GM18507 (cell line): ENCODE measurements at regions not wholly inside any gene's neighbourhood (a gene's known extent, or its start where the extent isn't known, plus 50 kb on each side); places are given as distances from the start of the nearest gene placed in this dataset.

Experiments
- DNase-seq: peaks from one replicate; pipeline ENCODE4 v3.0.0; 2011; ENCODE audit warnings: low read depth; ENCODE audit not compliant: insufficient read length; ENCODE audit errors: extremely low spot score
- FAIRE-seq: peaks from 2 replicates; lab custom pipeline; 2011; peaks lifted over from hg19 to GRCh38; lab: Jason Lieb, UNC

DNA sequence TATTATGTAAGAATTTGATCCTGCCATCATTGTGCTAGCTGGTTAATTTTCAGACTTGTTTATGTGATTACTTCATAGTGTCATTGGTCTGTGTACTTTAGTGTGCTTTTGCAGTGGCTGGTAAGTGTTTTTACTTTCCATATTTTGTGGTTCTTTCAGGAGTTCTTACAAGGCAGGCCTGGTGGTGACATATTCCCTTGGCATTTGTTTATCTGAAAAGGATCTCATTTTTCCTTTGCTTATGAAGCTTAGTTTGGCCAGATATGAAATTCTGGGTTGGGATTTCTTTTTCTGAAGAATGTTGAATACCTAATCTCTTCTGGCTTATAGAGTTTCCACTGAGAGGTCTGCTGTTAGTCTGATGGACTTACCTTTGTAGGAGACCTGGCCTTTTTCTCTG is 72.8 kb upstream of the MC4R start:
- FAIRE-seq (no peak), DNase-seq (no peak)

DNA sequence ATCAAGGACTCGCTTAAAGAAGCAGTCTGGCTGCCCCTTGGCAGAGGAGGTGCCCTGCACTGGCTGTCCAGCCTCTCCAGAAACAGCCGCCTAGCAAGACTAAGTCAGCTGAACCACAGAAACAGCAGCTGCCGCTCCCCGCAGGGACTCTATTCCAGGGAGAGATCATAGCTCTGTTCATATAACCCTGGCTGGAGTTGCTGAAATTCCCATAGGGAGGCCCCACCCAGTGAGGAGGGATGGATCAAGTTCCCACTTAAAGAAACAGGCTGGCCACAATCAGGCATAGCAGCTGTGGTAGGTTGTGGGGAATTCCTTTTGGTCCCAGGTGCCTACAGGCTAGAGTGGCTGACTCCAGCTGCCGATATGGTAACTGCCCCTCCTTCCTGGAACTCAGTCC is 74.2 kb upstream of the MC4R start:
- FAIRE-seq (no peak), DNase-seq (no peak)

DNA sequence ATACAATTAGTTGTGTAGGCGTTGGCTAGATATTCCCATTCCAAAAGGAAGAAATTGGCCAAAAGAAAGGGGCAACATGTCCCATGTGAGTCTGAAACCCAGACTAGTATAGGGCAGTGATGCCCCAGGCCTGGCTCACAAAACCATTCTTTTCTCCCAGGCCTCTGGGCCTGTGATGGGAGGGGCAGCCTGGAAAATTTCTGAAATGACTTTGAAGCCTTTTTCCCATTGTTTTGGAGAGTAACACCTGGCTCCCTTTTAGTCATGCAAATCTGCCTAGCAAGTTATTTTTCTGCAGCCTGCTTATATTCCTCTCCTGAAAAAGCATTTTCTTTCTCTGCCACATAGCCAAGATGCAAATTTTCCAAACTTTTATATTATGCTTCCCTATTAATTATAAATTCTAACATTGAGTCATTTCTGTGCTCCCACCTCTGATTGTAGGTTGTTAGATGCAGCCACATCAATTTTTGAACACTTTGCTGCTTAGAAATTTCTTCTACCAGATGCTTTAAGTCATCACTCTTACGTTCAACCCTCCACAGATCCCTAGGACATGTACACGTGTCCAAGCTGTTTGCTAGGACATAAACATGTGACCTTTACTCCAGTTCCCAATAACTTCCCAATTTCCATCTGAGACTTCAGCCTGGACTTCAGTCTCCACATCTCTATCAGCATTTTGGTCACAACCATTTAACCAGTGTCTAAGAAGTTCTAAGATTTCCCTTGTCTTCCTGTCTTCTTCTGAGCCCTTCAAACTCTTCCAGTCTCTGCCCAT is 76.1 kb upstream of the MC4R start:
- no peak for FAIRE-seq
- DNase-seq: no peak

DNA sequence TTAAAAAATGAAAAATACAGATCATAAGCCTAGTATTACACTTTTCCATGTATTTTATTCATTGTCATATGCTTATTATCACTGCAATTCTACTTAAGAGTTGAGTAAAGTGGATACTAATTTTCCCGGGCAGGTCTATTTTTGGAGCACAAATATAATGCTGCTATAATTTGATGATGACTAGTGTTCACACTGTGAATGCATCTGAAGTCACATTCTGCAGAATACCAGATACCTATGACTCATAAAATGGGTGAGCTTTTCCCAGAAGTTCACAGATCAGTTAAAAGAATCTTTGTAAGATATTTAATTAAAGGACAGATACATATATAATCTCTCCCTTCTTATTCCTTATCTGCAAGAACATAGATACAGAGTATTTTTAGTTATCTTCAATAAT is 79.8 kb upstream of the MC4R start:
- DNase-seq (no peak), FAIRE-seq (no peak)

DNA sequence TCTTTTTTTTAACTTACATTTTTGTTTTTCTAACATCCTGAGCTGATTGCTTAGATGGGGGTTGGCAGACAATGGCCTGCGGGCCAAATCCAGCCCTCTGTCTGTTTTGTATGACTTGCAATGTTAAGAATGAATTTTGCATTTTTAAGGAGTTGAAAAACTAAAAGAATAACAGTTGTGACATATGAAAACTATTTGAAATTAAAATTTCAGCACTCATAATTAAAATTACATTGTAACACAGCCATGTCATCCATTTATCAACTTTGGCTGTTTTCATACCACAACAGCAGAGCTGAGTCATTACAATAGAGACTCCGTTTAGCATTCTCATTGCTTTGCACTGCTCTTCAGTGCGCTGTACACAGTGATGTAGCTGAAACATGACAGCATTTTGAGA is 94.1 kb upstream of the MC4R start:
- FAIRE-seq: no peak
- DNase-seq: no peak

DNA sequence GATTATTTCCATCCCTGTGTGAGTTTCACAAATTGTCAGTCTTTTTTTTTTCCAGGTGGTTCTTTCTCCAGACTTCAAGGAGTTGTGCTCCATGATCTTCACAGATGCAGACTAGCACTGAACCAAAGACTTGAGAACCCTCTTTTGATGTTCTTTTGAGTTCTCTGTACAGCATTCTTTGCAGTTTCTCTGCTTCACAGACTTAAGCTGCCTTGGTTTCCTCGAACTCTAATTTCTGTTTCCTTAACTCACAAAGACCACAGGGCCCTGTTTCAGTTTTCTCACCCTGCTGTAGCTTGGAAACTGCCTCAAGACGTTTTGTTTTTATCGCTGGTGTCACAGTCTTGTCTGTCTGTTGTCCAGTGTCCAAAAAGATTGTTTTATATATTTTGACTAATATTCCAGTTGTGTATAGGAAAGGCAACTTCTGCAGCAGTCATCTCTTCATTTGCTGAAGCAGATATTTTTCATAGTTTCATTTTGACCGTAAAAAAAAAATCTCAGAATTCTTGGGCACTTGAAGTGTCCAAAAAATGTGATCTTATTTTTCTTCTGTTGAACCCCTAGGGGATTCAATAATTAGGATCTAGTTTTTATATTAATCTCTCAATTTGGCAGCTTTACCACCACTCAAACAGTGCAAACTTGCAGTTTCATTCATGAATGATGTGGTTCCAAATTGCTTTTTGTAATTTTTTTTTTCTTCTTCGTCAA is 97.0 kb upstream of the MC4R start:
- DNase-seq (no peak), FAIRE-seq (no peak)

DNA sequence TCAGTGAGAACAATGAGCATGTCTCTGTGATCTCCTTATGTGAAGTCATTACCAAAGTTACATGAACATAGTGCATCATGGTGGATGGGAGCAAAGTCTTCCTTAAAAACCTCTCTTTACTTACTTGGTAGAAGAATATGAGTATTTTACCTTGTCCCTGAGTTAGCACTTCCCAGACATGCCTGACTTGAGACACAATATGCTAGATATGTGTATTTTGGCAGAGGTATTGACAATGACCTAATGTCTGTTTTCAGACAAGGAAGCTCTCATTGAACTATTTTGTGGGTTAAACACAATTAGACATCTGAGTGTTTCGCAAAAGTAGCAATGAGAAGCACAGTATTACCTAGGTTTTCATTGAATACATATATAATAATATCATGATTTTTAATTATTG is 99.1 kb upstream of the MC4R start:
- DNase-seq (no peak), FAIRE-seq (no peak)

DNA sequence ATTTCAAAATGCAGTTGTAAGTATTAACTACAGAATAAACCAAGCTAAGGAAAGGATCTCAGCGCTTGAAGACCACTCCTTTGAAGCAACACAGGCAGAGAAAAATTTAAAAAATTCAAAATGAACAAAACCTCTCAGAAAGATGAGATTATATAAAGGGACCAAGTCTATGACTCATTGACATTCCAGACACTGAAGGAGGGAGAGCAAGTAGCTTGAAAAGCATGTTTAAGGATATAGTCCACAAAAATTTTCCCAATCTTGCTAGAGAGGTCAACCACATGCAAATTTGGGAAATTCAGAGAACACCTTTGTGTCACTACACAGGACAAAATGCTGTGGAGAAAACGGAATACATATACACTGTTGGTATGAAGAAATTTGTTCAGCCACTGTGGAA is 112.6 kb upstream of the MC4R start:
- no peak for DNase-seq
- FAIRE-seq: no peak

DNA sequence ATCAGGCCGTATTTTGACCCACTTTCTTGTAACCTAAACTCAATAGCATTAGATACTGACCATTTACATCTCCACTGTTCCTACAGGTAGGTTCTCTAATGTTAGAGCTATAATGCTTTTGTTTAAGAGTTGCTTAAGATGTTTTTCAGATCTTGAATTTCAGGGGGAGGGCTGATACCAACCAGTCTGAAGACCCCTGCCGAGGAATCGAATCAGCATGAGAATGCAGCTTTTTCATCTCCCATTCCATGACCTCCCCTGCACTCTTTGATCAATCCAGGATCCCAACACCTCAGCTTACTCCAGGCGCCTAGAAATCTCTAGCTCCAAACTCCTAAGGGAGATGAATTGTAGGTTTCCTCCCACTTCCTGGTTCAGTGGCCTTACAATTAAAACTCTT is 120.5 kb upstream of the MC4R start:
- DNase-seq (no peak), FAIRE-seq (no peak)

DNA sequence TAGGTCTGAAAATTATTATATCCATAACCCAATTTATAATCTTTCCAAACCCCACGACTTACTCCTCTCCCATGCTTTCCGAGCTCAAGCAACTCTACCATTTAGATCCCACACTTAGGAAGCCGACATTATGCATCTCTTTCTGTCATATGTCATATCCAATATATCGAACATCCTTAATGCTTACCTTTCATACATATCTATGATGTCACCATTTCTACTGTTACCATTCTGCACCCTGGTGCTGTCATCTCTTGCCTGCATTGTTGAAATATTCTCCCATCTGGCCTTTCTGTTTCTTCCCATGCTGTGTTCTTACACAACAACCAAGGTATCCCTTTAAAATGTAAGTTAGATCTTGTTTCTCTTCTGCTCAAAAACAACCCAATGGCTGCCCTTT is 127.1 kb upstream of the MC4R start:
- FAIRE-seq: no peak

DNA sequence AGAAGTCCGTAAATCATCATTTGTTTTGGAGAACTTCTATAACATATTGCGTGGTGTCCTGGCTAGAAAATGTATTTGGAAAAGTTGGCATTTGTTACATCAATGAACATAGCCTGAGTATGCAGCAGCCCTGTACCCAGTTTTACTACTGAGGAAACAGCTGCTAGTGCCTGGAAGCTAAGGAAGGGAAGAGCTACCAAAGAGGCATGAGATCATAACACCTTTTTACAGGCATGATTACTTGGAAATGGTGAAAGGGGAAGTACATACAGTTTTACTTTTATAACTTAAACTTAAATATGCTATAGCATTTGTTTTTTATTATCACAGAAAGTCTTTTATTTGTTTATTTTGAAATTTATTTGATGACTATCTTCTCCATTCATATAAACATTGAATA is 128.4 kb upstream of the MC4R start:
- no peak for DNase-seq
- FAIRE-seq: no peak

More for the DNA sequence above, 127.1 kb upstream of the MC4R start:
- DNase-seq: no peak

DNA sequence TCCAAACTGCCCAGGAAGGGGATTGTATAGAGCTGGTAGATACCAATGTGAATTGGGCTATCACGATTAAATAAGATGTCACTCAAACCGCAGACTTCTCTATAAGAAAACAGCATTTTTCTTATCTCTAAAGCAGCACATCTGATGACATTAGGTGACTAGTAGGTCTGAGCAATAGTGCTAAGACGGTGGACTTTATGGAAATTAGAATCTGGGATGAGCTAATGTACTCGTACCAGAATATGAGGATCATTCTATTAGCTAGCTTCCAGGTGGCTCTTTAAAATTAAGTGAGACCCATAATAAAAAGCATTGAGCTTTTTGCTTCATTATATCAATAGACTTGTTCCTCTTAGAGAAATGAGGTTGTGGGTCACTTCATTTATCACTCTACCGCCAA is 130.0 kb upstream of the MC4R start:
- FAIRE-seq (no peak), DNase-seq (no peak)

DNA sequence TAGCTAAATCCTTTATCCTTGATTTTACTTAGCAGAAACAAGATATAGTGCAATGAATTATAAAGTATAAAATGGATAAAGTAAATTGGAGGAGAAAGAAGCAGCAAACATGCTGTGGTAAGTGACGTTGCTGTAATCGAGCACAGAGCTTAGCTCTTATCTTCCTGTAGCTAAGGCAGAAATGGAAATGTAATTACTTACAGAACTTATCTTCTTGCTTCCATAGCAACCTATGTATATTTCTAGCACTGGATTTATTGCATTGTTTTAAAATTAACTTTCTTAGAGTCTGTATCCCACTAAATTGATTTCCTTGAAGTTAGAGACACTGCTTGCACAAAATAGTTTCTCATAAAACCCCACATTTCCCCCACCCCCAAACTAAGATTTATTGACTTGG is 130.6 kb upstream of the MC4R start:
- no peak for FAIRE-seq
- no peak for DNase-seq

DNA sequence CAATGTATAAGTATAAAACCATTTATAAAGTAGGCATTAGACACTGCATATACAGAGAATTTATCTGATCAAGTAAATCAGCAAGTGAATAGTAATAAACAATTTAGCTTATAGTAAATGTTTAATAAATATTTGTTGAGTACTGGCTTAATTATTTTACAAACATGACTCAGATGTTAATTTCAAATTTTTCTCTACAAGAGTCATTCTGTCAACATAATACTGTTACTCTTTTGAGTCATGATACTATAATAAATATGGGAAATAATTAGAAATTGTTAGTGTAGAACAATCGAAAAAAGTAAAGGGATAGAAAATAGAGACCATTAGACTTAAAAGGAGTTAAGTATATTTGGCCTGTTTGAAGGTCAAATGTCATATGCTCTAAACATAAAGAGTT is 133.6 kb upstream of the MC4R start:
- FAIRE-seq (no peak), DNase-seq (no peak)

DNA sequence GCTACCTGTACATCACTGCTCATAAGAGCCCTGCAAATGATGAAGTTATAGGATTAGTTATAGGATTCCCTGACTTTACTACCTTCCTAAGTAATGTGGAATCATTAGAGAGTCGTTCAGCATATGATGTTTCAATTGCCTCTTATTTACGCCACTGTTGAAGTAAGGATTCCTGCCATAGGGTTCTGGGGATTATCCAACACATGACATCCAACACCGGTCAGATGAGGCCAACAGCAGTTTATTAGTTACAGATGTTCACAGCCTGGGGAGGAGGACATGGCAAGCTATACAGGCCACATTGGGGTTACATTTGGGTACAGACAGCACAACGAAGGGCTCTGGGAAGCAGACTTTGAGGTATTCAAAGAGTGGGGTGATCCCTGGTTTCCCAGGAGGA is 134.1 kb upstream of the MC4R start:
- no peak for DNase-seq
- FAIRE-seq: no peak

DNA sequence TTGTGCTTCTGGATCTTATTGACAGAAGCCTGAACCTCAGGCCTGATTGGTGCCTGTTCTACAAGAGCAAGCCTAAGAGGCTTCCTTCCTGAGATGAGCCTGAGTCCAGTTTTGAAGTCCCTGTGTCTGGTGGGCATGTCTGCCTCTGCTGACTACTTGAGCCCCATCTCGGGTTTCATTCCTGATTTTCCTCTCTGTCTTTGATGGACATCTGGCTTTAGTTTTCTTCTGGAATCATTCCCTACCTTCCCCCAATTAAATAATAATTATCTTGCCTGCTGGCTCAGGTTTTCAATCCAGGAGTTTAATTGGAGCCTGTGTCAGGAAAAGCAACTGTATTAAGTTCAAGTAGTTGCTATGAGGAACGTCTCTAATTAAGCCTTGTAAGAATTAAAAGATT is 135.5 kb upstream of the MC4R start:
- DNase-seq (no peak), FAIRE-seq (no peak)

DNA sequence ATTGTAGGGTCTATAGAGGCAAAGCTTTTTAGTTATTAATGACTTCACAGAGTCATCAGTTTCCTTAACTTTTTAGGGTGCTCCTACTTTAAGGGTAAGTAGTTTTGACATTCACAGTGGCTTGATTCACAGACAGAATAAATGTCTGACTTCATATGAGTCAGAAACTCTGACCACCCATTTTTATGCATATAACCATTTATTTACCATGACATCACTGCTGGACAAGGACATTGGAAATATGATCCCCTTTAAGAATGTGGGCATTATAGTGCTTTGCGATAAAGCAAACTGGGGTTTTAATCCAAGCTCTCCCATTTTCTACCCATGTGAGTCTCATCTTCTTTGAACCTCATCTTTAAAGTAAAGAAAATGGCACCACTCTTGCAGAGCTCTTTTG is 162.0 kb upstream of the MC4R start:
- no peak for FAIRE-seq
- DNase-seq: no peak

DNA sequence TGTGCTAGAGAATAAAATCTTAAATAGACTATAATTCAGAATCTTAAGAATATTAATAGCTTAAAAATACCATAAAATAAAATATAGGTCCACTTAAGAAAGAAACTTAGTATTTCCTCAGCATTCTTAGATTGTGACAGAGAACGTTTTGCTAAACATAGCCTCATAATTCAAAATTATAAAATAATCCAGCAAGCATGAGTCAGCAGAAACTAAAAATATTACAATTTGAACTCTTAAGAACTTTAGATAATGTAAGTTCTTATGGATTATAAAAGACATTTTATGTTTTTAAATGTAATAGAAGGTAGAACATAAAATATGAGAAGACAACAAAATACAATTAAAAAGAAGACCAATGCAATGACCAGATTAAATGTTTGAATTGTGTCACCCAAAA is 164.5 kb upstream of the MC4R start:
- FAIRE-seq: no peak
- no peak for DNase-seq

DNA sequence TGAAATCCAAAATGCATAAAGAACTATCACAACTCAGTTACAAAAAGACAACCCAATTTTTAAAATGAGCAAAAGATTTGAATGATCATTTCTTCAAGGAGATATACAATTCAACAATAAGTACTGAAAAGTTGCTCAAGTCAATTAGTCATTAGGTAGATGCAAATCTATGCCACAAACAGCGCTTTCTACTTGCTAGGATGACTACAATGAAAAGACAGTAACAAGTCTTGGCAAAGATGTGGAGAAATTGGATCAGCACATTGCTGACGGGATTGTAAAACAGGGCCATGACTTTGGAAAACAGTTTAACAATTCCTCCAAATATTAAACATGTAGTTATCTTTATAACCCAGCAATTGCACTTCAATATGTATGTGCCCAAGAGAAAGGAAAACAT is 166.3 kb upstream of the MC4R start:
- FAIRE-seq: no peak
- no peak for DNase-seq

DNA sequence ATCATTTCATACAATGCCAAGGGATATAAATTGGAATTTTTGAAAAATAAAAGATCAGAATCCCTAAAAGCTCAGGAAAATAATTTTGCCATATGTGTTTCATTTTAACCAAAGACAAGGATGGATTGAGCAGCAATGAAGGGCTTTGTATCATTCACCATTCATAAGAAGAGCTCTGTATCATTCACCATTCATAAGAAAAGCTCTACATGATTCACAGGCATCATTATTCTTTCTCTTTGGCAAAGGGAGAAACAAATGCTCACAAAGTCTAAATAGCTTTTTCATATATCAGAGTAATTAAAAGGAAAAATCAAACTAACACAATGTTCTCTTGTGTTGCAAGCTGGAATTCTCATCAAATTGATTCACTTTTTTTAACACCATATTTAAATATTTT is 169.1 kb upstream of the MC4R start:
- DNase-seq (no peak), FAIRE-seq (no peak)

DNA sequence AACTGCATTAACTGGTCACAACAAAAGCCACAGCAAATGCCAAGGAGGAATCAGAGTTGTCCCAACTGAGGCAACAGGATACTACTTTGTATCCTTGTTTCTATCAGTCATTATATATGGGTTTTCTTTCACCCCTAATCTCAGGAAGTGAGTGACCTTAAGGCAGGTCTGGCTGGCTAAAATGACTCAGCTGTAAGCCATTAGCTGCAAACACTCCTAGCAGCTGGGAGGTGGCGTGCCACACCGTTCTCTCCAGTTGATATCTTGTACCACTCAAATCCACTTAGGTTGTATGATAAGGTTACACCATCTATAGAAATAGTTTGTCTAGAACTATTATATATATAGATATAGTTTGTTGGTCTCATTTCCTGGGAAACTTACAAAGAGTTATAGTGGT is 171.1 kb upstream of the MC4R start:
- FAIRE-seq: no peak
- DNase-seq: no peak
